ENCODE measurements at regions not wholly inside any gene's neighbourhood (a gene's known extent, or its start where the extent isn't known, plus 50 kb on each side); places are given as distances from the start of the nearest gene placed in this dataset.
"Not testable (repeated sequence)": the region's sequence is repeated elsewhere in the genome, so short reads cannot be mapped to it uniquely, and the experiment has no call there.

DNA sequence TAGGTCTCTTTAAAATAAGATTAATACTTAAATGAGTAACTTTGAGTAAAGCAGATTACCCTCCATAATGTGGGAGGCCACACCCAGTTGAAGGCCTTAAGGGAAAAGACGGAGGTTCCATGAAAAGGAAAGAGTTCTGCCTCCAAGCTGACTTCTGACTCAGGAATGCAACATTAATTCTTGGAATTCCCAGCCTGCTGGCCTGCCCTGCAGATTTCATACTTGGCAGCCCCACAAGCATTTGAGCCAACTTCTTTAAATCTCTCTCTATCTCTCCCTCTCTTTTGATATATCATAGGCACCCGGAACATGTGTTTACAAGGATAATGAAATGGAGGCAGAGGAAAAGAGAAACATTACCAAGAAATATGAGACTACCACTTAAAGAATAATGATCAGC, 902.3 kb upstream of the MIR17HG start:
- peak; percentile 88 for DNase-seq (ENCODE audit: low read depth)

- DNase-seq (ENCODE audit: low read depth): no peak
These were observed 900.3 kb upstream of the MIR17HG start for GRCh38 chr13:90447034-90447733.

DNA sequence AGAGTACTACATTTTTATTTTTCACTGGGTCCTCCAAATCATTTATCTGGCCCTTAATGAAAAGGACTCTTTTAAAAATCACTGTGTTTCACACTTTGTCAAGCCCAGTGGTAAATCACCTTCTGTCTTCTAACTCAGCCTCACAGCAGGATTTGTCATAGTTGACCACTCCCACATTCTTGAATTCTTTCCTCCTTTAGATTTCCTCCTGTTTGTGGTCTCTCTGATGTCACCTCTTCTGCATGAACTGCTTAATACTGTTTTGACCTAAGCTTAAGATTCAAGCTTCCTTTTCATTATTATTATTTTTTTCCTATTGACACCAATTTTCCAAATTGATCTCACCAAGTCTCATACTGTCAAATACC, 899.8 kb upstream of the MIR17HG start:
- DNase-seq (ENCODE audit: low read depth): peak; percentile 73

DNA sequence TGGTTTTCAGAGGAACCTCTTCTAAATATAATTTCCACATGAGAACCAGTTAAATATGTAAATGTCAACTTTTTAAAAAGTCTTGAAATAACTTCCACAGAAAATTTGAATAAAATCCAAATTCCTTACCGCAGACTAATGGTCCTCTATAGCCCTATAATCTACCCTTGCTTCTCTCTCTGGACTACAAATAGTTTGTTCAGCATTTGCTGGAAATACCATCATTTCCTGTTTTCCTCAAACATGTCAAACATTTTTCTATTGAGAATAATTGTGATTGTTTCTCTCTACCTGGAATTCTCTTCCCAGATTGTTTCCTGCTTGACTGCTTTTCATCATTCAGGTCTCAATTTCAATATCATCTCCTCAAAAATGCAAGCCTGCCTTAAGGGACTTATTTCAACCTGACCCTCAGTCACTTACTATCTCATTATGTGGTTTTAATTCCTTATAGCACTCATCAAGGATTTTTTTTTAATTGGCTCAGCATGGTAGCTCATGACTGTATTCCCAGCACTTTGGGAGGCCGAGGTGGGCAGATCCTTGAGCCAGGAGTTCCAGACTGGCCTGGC, 898.9 kb upstream of the MIR17HG start:
- no peak for DNase-seq (ENCODE audit: low read depth)

DNA sequence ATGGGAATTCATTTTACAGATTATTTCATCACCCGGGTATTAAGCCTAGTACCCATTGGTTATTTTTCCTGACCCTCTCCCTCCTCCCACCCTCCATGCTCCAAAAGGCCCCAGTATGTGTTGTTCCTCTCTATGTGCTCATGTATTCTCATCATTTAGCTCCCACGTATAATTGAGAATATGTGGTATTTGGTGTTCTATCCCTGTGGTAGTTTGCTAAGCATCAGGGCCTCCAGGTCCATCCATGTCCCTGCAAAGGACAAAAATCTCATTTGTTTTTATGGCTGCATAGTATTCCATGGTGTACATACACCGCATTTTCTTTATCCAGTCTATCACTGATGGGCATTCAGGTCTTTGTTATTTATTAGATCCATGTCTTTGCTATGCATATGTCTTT, 894.1 kb upstream of the MIR17HG start:
- no peak for DNase-seq (ENCODE audit: low read depth)

GRCh38 chr13:90454002-90454636, 893.4 kb upstream of the MIR17HG start:
- no peak for DNase-seq (ENCODE audit: low read depth)

DNA sequence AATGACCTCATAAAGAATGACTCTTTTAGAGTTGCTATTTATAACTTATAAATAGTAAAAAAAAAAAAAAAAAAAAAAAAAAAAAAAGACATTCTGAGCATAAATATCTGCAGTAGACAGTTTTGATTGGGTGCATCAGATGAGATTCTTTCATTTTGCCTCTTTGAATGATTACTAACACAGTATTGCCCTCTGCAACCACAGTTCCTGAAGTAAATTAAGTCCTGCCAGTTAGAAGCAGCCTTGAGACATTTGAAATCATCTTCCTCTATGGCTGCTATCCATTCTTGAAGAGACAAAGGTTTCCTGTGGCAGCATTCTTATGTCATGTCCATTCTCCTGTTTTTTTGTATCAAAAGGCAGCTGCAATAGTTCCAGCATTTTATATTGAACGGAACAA, 892.4 kb upstream of the MIR17HG start:
- no peak for DNase-seq (ENCODE audit: low read depth)

DNA sequence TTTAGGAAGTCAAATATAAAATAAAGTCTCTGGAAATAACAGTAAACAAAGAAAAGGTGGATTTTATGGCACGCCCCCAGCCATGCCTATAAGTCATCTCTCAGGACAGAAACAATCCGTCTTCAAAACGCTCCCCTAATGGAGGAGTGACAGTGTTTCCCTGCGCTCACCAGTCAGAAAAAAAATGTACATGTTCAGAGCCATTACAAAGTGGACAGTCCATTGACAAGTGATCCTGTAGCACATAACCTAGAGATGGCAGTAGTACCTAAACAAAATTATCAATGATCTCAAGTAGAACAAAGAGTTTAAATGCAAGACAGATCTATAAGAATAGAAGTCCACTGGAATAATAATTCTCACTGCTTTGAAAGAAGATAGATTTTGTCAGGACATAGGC, 891.7 kb upstream of the MIR17HG start:
- DNase-seq (ENCODE audit: low read depth): no peak

DNA sequence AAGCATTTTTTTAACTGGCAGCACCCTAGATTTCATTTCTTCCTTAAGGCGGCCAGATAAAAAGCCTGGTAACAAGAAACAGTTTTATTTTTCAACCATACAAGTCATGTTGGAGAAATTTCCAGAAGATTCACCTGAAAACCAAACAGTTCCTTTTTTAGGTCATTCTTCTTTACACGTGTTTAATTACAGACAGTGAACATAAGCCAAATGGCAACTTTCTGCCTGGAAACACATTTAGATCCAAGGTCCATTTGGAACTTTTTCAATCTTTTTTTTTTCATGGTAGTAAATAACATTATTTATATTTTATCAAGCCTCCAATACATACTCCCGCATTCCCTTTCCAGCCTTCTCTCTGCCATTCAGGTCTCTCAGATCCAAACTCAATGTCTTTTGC, 886.1 kb upstream of the MIR17HG start:
- no peak for DNase-seq (ENCODE audit: low read depth)

- DNase-seq (ENCODE audit: low read depth): no peak
These were observed 870.3 kb upstream of the MIR17HG start for GRCh38 chr13:90477216-90477615.

DNA sequence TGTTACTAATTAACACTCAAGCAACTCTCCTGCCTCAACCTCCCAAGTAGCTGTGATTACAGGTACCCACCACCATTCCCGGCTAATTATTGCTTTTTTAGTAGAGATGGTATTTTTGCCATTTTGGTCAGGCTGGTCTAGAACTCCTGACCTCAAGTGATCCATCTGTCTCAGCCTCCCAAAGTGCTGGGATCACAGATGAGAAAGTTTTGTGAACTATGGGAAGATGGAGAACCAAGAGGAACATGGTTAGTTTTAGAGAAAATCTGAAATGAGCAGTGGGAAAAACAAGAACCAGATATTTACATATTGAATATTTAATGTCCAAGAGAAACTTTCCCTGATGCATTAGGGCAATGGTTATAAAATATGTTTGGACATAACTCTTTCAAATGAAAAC, 863.6 kb upstream of the MIR17HG start:
- DNase-seq (ENCODE audit: low read depth): no peak

DNA sequence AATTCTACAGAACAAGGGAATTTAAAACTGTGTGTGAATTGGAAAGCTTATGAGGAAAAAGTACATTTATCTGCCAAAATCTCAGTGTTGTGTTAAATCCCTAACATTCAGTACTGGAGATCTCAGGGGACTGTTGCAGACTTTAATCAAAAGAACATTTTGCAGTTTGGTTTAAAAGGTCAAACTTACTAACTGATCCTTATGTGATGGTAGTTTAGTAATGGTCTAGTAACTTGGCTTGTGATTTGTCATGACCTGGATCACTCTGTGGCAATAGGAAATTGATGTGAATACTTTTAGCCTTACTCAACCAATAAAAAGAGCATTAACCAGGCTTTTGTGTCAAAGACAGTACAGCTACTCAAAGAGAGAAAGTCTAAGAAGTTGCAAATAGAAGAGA, 862.1 kb upstream of the MIR17HG start:
- DNase-seq (ENCODE audit: low read depth): peak; percentile 74

GRCh38 chr13:90492872-90493271, 854.6 kb upstream of the MIR17HG start:
- DNase-seq (ENCODE audit: low read depth): no peak

- DNase-seq (ENCODE audit: low read depth): no peak
These were observed 853.8 kb upstream of the MIR17HG start for GRCh38 chr13:90493667-90494066.

- not testable (repeated sequence) for DNase-seq (ENCODE audit: low read depth)
These were observed 852.6 kb upstream of the MIR17HG start for GRCh38 chr13:90494849-90495248.

DNA sequence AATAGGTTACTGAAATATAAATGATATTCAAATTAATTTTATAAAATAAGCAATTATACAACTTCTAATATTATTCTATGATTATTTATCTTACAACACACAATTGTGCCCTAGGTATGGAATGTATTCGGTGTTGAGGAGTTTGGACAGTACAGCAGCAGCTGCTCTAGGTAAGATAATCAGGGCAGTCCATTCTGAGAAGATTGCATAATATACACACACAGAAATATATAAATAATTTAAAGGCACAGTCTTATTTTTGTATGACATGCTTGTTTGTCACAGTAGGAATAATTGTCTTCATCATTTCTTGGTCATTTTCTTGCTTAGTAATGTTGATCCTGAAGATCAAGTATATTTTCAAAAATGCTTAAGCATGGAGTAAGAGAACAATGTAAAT, 849.4 kb upstream of the MIR17HG start:
- no peak for DNase-seq (ENCODE audit: low read depth)

GRCh38 chr13:90498816-90499215, 848.7 kb upstream of the MIR17HG start:
- DNase-seq (ENCODE audit: low read depth): no peak

DNA sequence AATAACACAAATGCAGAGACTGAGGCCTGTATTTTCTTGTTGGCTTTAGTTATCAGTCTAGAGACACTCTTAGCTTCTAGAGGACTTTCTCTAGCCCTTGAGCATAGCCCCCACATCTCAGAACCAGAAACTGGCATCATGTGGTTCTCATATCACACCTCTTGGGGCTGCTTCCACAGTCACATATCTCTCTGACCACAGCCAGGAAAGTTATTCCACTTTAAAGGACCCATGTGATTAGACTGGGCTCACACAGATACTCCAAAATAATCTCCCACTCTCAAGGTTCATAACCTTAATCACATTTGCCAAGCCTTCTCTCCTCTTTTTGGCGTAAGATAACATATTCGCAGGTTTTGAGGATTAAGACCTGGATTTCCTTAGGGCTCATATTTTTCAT, 846.9 kb upstream of the MIR17HG start:
- DNase-seq (ENCODE audit: low read depth): no peak

GRCh38 chr13:90502153-90502552, 845.3 kb upstream of the MIR17HG start:
- no peak for DNase-seq (ENCODE audit: low read depth)

- no peak for DNase-seq (ENCODE audit: low read depth)
These were observed 844.7 kb upstream of the MIR17HG start for GRCh38 chr13:90502762-90503161.

GRCh38 chr13:90510319-90510718, 837.2 kb upstream of the MIR17HG start:
- DNase-seq (ENCODE audit: low read depth): no peak

GRCh38 chr13:90511903-90512302, 835.6 kb upstream of the MIR17HG start:
- DNase-seq (ENCODE audit: low read depth): no peak

- DNase-seq (ENCODE audit: low read depth): not testable (repeated sequence)
These were observed 832.8 kb upstream of the MIR17HG start for GRCh38 chr13:90514712-90515111.

- no peak for DNase-seq (ENCODE audit: low read depth)
These were observed 829.1 kb upstream of the MIR17HG start for GRCh38 chr13:90518417-90518816.

Measured in RPMI7951 (cell line).